ENCODE measurements at regions not wholly inside any gene's neighbourhood (a gene's known extent, or its start where the extent isn't known, plus 50 kb on each side); places are given as distances from the start of the nearest gene placed in this dataset.

DNA sequence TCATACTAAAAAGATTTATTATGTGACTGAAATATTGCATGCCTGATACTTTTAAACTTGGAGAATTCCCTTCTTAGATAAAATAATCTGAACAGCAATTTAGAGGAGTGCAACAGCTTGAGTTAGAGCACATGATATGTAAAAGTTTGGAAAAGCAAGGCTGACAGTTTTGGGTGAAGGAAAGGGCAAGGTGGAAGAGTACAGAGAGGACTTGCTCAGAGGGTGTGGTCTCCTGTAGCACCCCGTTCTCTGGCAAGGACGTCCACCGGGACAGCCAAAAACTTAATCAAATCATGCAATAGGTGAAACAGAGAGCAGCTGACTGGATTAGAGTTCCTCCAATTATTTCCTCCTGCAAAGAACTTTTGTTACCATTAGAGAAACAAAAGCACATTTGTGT lies 65.2 kb upstream of the PDZRN4 start:
- TF ChIP-seq POLR2AphosphoS5 (IDR thresholded peaks at IDR 0.05) (peak in 2 of 4 donors; percentile 19 to 37), EP300 (IDR thresholded peaks at IDR 0.05) (peak in 1 of 4 donors; percentile 16), POLR2A (IDR thresholded peaks at IDR 0.05) (no peak)
- TF ChIP-seq, protein P1, sequence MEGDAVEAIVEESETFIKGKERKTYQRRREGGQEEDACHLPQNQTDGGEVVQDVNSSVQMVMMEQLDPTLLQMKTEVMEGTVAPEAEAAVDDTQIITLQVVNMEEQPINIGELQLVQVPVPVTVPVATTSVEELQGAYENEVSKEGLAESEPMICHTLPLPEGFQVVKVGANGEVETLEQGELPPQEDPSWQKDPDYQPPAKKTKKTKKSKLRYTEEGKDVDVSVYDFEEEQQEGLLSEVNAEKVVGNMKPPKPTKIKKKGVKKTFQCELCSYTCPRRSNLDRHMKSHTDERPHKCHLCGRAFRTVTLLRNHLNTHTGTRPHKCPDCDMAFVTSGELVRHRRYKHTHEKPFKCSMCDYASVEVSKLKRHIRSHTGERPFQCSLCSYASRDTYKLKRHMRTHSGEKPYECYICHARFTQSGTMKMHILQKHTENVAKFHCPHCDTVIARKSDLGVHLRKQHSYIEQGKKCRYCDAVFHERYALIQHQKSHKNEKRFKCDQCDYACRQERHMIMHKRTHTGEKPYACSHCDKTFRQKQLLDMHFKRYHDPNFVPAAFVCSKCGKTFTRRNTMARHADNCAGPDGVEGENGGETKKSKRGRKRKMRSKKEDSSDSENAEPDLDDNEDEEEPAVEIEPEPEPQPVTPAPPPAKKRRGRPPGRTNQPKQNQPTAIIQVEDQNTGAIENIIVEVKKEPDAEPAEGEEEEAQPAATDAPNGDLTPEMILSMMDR (IDR thresholded peaks at IDR 0.05) = no peak
